Heart left ventricle (tissue), 13 donors: ENCODE measurements at regions not wholly inside any gene's neighbourhood (a gene's known extent, or its start where the extent isn't known, plus 50 kb on each side); places are given as distances from the start of the nearest gene placed in this dataset.

Experiments
- POLR2A ChIP-seq, 2 donors: fragments of 450-650 bp; IDR thresholded peaks; one replicate each; pipeline ENCODE4 v1.6.1; 2017; ENCODE audit warnings: antibody characterized with exemption in 2 of 2, mild to moderate bottlenecking in 2 of 2, moderate library complexity in 2 of 2
- TF ChIP-seq, protein P1 (sequence below), 12 donors: fragments of 200-600 bp; sonication (generic) in 4 of 12; IDR thresholded peaks; one replicate each; pipeline versions ENCODE4 v1.5.0 to v1.8.0; 2018 to 2022; ENCODE audit warnings: antibody characterized with exemption in 12 of 12, mild to moderate bottlenecking in 5 of 12
- donor health status: ischemic (EF 13 %, LVEDD 7.1; RV severe dilation, severe dysfunction).
- donor health status: DM: no; HTN: yes; CAD: no.
- donor health status: DM: no; HTN: no; CAD: no.
- donor health status: ischemic (EF 25% LVEDD 6.9; RV normal size, moderate dysfunction).
- donor health status: ischemic (EF 25% LVEDD 5.7; RV mildly dilated, moderate dysfunction).
- donor health status: ischemic (EF 35%, LVEDD 5.7; RV mildly dilated, moderate dysfunction).
- donor health status: nonischemic (EF 11% LVEDD 7.7; RV severe dilation, severe dysfunction).
- donor health status: DM: yes; HTN: yes; CAD: no.
- donor health status: PGD.
- donor health status: ischemic (EF 29% LVEDD 5.4; RV normal size, mild dysfunction).
- donor health status: nonischemic (EF 23%, LVEDD 6.1; RV moderate dilation, normal function).

DNA sequence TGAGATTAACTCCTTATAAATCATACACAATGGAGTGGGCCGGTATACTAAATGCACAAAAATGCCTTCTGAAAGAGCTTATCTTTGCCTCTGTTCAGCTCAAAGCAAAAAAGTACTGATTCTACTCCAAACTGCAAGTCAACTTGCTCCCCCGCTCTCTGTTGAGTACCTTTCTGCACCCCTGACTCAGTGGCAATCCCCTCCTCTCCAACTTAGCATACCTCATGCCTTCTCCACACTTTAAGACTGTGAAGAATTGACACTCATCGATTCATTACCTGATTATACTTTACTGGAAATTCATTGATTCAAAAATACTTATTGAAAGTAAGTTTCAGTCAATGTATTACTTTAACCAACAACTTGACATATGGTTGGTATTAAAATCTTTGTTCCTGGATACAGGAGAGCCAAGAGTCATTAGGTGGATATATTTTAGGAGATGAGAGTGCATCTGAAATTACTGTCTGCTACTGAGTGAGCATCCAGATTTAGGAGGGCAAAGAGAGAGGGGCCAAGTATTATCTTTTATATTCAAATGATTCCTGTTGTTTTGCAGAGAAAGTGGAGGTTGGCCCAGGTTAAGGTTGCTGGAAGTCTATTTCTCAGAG, 187.7 kb downstream of the ICOS start:
- TF ChIP-seq, protein P1, sequence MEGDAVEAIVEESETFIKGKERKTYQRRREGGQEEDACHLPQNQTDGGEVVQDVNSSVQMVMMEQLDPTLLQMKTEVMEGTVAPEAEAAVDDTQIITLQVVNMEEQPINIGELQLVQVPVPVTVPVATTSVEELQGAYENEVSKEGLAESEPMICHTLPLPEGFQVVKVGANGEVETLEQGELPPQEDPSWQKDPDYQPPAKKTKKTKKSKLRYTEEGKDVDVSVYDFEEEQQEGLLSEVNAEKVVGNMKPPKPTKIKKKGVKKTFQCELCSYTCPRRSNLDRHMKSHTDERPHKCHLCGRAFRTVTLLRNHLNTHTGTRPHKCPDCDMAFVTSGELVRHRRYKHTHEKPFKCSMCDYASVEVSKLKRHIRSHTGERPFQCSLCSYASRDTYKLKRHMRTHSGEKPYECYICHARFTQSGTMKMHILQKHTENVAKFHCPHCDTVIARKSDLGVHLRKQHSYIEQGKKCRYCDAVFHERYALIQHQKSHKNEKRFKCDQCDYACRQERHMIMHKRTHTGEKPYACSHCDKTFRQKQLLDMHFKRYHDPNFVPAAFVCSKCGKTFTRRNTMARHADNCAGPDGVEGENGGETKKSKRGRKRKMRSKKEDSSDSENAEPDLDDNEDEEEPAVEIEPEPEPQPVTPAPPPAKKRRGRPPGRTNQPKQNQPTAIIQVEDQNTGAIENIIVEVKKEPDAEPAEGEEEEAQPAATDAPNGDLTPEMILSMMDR (IDR thresholded peaks at IDR 0.05): no peak
- no peak for TF ChIP-seq POLR2A (IDR thresholded peaks at IDR 0.05)
